ENCODE measurements at regions not wholly inside any gene's neighbourhood (a gene's known extent, or its start where the extent isn't known, plus 50 kb on each side); places are given as distances from the start of the nearest gene placed in this dataset.
A peak's percentile ranks its signal among the peaks of the same experiment; 100 is the strongest.
"Not testable (repeated sequence)": the region's sequence is repeated elsewhere in the genome, so short reads cannot be mapped to it uniquely, and the experiment has no call there.

DNA sequence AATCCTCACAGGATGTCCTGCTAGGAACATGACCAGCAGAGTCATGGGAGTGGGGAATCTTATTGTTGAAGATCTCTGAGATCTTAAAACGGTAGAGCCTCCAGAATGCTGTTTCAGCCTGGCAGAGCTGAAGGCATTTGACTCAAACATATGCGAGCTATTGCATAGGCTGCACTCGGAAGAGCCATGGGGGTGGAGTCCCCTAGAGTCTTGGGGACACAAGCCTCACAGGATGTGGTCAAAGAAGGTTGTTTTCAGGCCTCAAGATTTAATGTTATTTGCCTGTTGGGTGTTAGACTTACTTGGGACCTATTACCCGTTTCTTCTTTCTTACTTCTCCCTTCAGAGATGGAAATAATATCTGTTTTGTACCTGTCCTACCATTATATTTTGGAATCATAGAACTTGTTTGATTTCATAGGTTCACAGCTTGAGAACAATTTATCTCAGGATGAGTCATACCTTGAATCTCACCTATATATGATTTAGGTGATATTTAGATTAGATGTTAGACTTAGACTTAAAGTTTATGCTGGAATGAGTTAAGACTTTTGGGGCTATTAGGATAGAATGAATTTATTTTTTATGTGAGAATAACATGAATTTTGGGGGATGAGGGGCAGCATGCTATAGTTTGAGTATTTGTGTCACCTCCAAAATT is 172.2 kb upstream of the ATP2B1 start:
- DNase-seq (ENCODE audit: low spot score) = peak; percentile 89

DNA sequence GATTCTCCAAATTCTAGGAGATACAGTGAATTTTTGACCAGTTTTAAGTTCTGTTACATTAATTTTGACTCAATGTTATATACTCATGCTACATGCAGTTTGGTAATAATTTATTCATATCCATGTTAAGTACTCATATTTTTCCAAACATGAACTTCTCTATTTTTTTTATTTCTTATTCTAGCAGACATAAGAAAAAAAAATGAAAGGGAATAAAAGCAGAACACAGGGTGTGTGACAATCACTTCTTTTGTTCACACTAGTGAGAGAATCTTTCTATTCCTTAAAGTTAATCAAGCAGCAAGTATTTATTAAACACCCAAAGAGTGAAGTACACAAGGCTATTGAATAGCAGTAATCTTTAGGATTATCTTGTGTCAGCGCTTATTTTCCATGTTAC is 171.1 kb upstream of the ATP2B1 start:
- peak; percentile 8 for DNase-seq (ENCODE audit: low spot score)

DNA sequence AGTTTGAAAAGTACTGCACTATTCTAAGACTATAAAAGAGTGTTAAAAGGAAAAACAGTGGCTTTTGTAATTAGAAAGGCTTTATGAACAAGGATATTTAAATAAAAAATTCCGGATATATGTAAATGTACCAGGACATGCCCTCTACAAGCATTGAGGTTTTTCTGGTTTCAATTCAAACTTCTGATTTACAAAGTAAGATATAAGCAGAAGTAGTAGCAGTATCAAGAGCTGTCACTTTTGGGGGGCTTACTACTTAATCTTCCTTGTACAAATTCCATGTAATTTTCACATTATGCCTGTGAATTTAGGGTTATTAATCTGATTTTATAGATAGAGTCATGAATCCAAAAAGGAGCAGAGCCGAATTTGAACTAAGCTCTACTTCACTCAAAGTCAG is 170.3 kb upstream of the ATP2B1 start:
- DNase-seq (ENCODE audit: low spot score) = peak; percentile 13

DNA sequence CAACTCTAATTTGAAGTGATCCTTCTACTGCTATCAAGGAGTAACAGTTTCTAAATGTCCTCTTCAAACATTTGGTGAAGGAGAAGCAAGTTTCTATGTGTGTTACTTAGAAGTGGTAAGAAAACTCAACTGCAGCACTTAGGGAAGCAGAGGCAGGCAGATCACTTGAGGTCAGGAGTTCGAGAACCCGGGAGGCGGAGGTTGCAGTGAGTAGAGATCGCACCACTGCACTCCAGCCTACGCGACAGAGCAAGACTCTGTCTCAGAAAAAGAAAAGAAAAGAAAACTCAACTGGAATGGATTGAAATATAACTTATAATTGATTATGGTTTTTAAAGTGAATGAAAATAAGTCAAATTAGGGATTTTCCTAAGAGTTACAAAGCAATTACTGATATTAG is 169.7 kb upstream of the ATP2B1 start:
- no peak for DNase-seq (ENCODE audit: low spot score)

DNA sequence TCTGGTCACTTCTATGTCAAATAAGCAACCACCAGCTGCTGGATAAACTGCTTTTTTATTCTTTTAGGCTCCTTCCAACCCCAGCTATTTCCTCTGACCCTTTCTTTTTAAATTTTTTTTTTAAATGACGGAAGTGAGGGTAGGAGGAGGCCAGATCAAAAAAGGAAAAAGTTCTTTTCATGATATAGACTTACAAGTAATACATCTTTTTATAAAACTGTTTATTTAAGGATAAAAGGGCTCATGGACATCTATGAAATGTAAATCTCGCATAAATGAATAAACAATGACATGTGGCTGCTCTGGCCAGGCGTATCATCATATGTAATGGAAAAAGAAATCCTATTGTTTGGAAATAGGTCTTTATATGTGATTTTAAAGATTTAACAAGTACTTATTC is 169.0 kb upstream of the ATP2B1 start:
- DNase-seq (ENCODE audit: low spot score) = no peak

DNA sequence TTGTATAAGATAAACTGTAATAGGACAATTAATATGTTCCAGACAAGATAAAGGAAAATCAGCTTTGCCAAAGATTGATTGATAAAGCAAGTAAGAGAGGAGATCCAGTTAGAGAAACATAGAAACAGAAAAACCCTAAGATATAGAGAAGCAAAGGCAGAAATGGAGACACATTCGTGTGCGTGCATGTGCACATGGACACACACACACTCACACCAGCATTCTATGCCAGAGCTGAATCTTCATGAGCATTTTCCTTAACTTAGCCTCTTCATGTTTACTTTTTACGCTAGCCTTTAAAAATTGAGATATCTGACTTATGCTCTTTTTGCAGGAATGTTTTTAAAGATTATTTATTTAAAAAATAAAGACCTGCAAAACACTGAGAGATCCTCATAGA is 168.5 kb upstream of the ATP2B1 start:
- DNase-seq (ENCODE audit: low spot score) = no peak

DNA sequence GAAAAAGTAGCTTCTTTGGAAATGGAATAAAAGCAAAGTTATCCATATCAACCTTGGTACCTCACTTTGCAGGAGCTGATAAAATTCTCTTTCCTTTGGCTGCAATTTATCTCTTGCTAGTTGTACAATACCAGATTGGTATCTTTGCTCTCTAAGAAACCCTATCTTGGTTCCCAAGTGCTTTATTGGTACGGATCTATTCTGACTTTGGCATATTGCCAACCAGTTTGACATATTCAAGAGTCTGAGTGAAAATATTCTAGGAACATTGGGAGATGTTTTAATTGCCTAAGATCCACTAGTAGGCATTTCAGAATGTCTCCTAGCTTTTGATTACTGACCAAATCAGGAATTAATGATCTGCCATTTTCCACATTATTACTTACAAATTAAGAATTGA is 167.2 kb upstream of the ATP2B1 start:
- DNase-seq (ENCODE audit: low spot score) = no peak

DNA sequence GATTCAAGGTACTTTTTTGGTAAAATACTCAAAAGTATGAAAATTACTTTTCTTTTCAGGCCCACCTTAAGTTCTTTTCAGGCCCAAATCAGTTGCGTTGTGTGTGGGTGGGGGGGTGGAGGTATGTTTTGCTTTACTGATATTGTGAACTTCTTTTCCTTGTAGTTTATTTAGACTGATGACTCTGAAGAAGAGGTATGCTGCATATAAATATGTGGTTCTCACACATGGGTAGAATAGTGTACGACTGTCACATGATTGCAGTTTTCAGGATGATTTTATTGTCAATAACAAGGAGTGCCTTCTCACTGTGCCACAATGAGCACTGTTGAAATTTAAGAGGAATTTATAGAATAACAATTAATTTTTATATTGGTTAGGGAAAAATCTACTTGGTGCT is 166.6 kb upstream of the ATP2B1 start:
- no peak for DNase-seq (ENCODE audit: low spot score)

DNA sequence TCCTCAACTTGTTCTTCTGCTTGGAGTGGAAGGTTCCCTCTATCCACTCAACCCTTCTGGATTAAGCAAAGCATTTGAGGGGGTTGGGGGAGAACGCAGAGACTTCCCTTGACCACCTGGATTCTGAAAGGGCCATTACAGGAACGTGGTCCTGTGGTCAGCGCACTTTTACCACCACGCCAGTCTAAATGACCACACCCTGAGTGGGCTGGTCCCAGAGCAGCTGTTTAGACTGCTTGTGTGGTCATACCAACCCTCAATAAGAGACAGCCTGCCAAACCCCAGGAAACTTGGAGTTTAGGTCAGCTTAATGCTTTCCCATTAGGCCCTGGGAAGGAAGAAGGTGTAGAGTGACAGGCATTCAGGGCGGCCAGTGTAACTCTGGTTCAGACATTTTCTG is 165.5 kb upstream of the ATP2B1 start:
- DNase-seq (ENCODE audit: low spot score) = no peak

DNA sequence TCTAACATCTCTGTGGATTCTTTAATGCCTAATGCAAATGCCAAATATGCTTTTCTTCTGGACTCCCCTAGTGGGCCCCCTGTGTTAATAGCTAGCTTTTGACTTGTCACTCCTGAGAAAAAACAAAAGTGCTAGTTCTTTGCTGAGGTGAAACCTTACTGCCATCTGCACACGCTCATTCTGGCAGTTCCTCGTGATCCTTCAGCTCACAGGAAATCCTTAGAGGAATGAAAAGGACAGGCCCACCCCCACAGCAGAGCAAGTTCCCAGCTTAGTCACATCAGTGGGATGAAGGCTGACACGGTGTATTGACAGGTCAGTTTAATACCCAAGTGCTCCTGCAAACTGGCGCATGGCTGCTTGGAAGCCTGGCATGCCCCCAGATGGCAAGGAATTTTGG is 165.1 kb upstream of the ATP2B1 start:
- peak; percentile 20 for DNase-seq (ENCODE audit: low spot score)

DNA sequence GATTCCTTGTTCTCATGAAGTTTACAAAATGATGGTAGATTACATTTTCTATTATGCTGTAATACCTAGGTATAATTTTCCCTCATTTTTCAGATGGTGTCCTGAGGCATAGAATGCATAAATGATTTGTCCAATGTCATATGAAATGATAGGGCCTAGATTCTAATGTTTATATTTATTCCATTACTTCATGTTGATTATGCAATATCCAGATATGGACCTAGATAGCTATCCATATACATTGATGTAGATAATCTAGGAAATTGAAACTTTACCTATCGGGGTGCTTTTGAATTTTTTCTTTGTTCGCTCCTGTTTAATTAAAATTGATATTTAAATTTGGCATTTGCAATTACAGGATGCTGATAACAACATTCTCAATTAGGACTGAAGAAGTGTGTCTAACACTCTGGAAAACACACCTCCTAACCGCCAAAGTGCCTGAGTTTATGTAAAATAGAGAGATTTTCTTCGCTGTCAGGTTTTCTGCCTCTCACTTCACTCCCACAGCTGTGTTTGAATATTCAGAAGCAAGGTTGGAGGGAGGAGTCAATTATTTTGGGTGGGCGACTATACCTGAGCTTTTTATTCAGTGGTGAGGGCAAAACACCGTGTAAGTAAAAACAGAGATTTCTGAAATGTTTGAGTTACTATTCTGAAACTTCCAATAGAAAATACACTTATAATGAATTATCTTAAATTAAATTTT is 164.4 kb upstream of the ATP2B1 start:
- DNase-seq (ENCODE audit: low spot score) = no peak

DNA sequence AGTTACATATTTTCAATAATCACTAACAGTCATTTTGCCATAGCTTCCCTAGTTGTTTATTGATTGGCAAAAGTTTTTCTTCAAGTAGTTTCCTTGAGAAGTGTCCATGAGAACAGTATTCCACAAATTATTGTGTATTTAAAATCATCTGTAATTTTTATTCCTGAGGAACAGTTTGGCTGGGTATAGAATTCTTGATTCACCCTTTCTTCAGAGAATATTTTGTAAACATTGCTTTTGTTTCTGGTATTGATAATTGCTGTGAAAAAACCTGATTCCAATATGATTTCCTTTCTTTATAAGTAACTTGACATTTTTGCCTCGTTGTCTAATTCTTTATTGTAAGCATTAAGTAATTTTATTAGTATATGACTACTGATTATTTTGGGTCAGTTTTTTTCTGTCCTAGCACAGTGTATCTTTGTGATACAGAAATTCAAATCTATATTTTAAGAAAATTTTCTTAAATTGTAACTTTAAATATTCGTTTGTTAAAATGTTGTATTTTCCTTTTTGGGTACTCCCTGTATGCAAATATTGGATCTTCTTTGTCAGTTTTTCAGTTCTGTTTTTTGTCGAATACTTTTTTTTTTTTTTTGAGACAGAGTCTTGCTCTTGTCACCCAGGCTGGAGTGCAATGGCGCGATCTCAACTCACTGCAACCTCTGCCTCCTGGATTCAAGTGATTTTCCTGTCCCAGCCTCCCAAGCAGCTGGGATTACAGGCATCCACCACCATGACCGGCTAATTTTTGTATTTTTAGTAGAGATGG is 162.0 kb upstream of the ATP2B1 start:
- no peak for DNase-seq (ENCODE audit: low spot score)

DNA sequence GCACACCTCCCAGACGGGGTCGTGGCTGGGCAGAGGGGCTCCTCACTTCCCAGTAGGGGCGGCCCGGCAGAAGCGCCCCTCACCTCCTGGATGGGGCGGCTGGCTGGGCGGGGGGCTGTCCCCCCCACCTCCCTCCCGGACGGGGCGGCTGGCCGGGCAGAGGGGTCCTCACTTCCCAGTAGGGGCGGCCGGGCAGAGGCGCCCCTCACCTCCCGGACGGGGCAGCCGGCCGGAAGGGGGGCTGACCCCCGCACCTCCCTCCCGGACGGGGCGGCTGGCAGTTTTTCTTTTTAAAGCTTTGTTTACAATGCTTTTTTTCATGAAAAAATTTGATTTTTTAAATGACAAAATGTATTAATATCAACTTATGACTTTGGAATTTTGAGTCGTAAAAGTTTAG is 159.0 kb upstream of the ATP2B1 start:
- DNase-seq (ENCODE audit: low spot score) = not testable (repeated sequence)

DNA sequence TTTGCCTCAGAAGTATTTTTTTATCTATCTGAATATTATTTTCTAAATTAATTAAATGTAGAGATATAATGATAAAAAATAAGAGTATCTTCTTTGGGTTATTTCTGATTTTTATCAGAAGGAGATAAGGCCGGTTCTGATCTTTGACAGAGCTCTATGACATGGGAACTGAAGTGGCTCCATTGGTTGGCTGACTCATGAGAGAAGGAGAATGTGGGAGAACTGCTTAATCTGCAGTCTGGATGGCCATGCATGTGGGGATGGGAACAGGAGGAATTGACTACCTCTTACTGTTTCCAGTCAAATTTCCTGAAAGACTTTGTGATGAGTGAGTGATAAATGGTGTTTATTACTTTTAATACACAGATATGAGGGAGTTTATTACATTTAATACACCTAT is 155.8 kb upstream of the ATP2B1 start:
- no peak for DNase-seq (ENCODE audit: low spot score)

DNA sequence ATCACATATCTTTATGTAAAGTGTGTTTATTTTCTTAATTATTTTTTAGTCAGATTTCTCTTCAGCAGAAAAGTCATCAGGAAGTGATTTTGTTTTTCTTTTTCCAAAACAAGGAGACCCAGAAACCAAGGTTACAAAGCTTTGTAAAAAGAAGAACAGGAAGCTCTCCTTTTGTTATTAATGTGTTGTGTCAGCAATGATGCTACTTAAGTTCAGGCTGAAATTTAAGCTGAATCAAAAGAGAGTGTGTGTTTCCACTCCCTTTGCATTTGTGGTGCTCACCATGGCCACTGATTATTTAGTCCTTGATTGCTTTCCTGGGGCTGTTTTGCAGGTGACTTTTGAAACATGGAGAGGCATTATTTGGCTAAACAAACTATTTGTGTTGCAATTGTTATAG is 155.3 kb upstream of the ATP2B1 start:
- DNase-seq (ENCODE audit: low spot score) = peak; percentile 29

DNA sequence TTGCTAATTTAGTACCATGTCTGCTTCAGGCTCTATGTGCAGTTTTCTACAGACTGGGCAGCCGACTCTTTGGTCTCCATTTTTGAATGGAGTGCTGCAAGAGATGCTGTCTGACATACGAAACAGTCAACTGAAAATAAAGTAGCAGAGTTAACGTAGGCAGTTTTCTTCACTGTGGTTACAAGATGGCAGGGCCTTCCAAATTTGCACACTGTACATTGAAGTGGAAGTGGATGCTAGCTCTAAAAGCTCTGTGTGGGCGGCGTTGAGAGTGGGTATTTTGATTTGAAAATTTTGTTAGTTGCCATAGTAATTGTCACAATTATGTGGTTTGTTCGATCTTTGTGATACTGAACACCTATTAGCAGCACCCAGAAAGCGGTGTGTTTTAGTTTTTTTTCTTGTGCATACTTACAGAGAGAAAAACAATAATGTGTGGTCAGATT is 154.9 kb upstream of the ATP2B1 start:
- peak; percentile 57 for DNase-seq (ENCODE audit: low spot score)

DNA sequence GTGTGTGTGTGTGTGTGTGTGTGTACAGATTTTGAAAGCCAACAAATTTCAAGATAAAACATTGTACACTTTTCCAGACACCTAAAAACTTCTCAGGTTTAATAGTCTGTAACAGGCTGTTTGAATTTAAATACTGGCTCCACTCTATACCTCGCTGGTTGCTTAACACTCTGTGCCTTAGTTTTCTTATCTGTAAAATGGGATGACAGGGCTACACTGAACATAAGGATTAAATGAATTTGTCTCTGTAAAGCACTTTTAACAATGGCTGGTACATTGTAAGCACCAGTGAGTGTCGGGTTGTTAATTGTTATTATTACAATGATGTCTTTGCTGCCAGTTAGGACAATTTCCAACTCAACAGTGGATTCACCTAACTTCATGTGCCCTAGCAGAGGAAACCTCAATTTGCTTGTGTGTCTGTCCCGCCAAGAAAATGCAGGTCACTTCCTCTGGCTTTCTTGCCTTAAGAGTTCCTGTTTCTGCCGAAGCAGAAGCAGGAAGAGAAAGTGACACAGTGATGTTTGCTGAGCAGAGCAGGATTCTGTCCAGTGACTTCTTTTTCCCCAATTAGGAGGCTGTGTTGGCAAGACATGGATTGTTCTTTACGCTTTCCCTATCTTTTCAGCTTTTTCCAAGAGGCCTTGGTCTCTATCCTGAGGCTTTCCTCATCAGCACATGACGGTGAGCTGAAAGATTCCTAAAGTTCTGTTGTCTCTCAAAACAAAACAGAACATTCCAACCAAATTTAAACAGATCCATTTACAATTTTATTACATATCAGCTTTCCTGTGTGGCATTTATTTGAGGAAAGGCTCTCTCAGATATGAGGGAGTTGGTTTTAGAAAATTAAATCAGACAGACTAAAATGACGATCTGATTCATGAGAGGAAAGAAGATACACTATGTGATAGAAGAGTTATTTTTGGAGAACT is 154.1 kb upstream of the ATP2B1 start:
- peak; percentile 81 for DNase-seq (ENCODE audit: low spot score)

DNA sequence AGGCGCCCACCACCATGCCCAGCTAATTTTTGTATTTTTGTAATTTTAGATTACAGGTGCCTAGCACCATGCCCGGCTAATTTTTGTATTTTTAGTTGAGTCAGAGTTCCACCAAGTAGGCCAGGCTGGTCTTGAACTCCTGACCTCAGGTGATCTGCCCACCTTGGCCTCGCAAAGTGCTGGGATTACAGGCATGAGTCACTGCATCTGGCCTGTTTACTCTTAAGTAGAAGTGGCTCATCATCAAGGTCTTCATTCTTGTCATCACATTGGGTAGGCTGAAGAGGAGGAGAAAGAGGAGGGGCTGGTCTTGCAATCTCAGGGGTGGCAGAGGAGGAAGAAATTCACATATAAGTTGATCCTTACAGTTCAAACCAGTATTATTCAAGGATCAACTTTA is 152.4 kb upstream of the ATP2B1 start:
- DNase-seq (ENCODE audit: low spot score) = no peak

DNA sequence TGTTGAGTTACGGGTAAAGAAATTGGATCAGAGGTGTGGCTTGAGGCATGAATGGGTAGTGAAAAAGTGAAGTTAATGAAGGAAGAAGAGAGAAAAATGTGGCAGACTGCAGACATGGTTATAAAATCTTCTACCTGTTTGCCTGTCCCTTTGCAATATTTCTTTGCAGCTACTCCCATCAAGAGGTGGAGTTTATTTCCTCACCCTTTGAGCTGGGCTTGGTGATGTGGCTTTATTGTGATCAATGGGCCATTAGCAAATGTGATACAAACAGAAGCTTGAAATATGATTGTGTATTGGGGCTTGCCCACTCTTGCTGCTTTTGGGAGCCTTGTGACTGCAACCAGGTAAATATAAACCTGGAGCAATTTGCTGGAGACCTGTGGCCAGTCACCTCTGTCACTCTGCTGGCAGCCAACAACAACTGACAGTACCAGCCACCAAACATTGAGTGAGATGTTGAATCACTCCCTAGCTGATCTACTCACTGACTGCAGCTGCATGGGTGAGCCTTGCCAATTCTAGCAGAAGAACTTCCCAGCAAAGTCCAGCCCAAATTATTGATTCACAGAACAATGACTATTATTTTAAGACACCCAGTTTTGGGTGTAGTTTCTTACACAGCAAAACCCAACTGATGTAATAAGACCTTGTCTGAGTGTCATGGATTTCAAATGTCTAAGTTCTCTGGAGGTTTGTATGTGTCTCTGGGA is 151.0 kb upstream of the ATP2B1 start:
- no peak for DNase-seq (ENCODE audit: low spot score)

DNA sequence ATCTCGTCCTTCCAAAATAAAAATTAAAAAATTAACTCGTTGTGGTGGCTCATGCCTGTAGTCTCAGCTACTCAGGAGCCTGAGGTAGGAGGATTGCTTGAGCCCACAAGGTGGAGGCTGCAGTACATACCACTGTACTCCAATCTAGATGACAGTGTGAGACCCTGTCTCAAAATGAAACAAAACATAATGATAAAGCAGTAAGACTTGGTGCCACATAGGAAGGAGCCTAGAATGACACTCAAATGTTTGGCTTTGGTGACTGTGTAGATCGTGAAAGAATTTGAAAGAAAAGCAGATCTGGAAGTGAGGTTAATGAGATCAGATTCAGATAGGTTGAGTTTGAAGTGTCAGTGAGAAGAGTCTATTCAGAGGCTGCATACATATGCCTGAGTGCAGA is 150.1 kb upstream of the ATP2B1 start:
- DNase-seq (ENCODE audit: low spot score) = no peak

DNA sequence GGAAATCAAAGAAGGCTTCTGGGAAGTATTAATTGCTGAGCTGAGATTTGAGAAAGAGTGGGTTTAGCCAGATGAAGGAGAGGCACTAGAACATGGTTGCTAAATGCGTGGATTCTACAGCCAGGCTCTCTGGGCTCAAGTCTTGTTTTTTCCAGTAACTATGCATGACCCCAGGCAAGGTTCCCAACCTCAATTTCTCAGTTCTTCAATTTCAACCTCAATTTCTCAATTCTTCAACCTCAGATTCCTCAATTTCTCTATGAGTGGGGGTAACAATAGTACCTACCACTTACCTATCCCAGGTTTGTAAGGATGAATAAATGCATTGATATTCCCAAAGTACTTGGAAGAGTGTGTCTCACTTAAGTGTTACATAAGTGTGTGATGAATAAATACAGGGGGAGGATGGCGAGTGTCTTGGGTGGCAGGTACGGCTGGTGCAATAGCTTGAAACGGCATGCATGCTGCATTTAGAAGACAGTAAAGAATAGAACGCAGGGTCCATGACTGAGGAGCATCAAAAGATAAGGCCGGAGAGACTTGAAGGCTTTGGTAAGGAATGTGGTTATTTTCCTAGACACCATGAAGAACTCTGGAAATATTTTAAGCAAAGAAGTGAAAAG is 149.1 kb upstream of the ATP2B1 start:
- DNase-seq (ENCODE audit: low spot score) = no peak
